ENCODE measurements at regions not wholly inside any gene's neighbourhood (a gene's known extent, or its start where the extent isn't known, plus 50 kb on each side); places are given as distances from the start of the nearest gene placed in this dataset.
"Not testable (repeated sequence)": the region's sequence is repeated elsewhere in the genome, so short reads cannot be mapped to it uniquely, and the experiment has no call there.

GRCh38 chr2:107108556-107108955 is 222.6 kb upstream of the ST6GAL2 start:
- DNase-seq (ENCODE audit: low spot score) = no peak

- DNase-seq (ENCODE audit: low spot score) = no peak
Measured at GRCh38 chr2:107111623-107112022, 225.7 kb upstream of the ST6GAL2 start.

- no peak for DNase-seq (ENCODE audit: low spot score)
Measured at GRCh38 chr2:107112561-107112960, 226.6 kb upstream of the ST6GAL2 start.

- DNase-seq (ENCODE audit: low spot score) = no peak
Measured at GRCh38 chr2:107128381-107128780, 242.4 kb upstream of the ST6GAL2 start.

- no peak for DNase-seq (ENCODE audit: low spot score)
Measured at GRCh38 chr2:107132070-107132469, 246.1 kb upstream of the ST6GAL2 start.

GRCh38 chr2:107132746-107133145 is 246.8 kb upstream of the ST6GAL2 start:
- no peak for DNase-seq (ENCODE audit: low spot score)

GRCh38 chr2:107133412-107133811 is 247.4 kb upstream of the ST6GAL2 start:
- no peak for DNase-seq (ENCODE audit: low spot score)

GRCh38 chr2:107136733-107137132 is 250.8 kb upstream of the ST6GAL2 start:
- no peak for DNase-seq (ENCODE audit: low spot score)

GRCh38 chr2:107137706-107138105 is 251.7 kb upstream of the ST6GAL2 start:
- no peak for DNase-seq (ENCODE audit: low spot score)

- DNase-seq (ENCODE audit: low spot score) = no peak
Measured at GRCh38 chr2:107146181-107146580, 260.2 kb upstream of the ST6GAL2 start.

- not testable (repeated sequence) for DNase-seq (ENCODE audit: low spot score)
Measured at GRCh38 chr2:107146645-107147044, 260.7 kb upstream of the ST6GAL2 start.

GRCh38 chr2:107148055-107148454 is 262.1 kb upstream of the ST6GAL2 start:
- no peak for DNase-seq (ENCODE audit: low spot score)

- DNase-seq (ENCODE audit: low spot score) = no peak
Measured at GRCh38 chr2:107148496-107148895, 262.5 kb upstream of the ST6GAL2 start.

- no peak for DNase-seq (ENCODE audit: low spot score)
Measured at GRCh38 chr2:107160640-107161239, 274.8 kb upstream of the ST6GAL2 start.

- DNase-seq (ENCODE audit: low spot score) = no peak
Measured at GRCh38 chr2:107168141-107168540, 282.2 kb upstream of the ST6GAL2 start.

- DNase-seq (ENCODE audit: low spot score) = no peak
Measured at GRCh38 chr2:107174171-107174570, 288.2 kb upstream of the ST6GAL2 start.

- DNase-seq (ENCODE audit: low spot score) = no peak
Measured at GRCh38 chr2:107182981-107183380, 297.0 kb upstream of the ST6GAL2 start.

- DNase-seq (ENCODE audit: low spot score) = no peak
Measured at GRCh38 chr2:107187870-107188269, 301.9 kb upstream of the ST6GAL2 start.

GRCh38 chr2:107195631-107196030 is 309.7 kb upstream of the ST6GAL2 start:
- no peak for DNase-seq (ENCODE audit: low spot score)

- DNase-seq (ENCODE audit: low spot score) = no peak
Measured at GRCh38 chr2:107197594-107198294, 311.8 kb upstream of the ST6GAL2 start.

GRCh38 chr2:107202962-107203591 is 317.1 kb upstream of the ST6GAL2 start:
- no peak for DNase-seq (ENCODE audit: low spot score)

GRCh38 chr2:107215401-107216350 is 329.7 kb upstream of the ST6GAL2 start:
- DNase-seq (ENCODE audit: low spot score) = no peak
